IgD-negative memory B cell (primary cell): ENCODE measurements at regions not wholly inside any gene's neighbourhood (a gene's known extent, or its start where the extent isn't known, plus 50 kb on each side); places are given as distances from the start of the nearest gene placed in this dataset.

ENCODE experiments used
- H3K27ac Mint-ChIP-seq, 3 donors: one replicate each; pipeline ENCODE4 v1.8.0; 2020 to 2022; ENCODE audit warnings: mild to moderate bottlenecking in 3 of 3, mixed read lengths in 3 of 3, moderate library complexity in 1 of 3
- H3K27me3 Mint-ChIP-seq: one replicate; pipeline ENCODE4 v1.8.0; 2021; ENCODE audit warnings: mixed read lengths
- H3K36me3 Mint-ChIP-seq: one replicate; pipeline ENCODE4 v1.8.0; 2020; ENCODE audit warnings: mild to moderate bottlenecking, mixed read lengths
- H3K4me1 Mint-ChIP-seq, 3 donors: one replicate each; pipeline ENCODE4 v1.8.0; 2020 to 2022; ENCODE audit warnings: mixed read lengths in 3 of 3, mild to moderate bottlenecking in 1 of 3
- H3K4me3 Mint-ChIP-seq, 4 donors: one replicate each; pipeline ENCODE4 v1.8.0; 2020 to 2022; ENCODE audit warnings: mild to moderate bottlenecking in 4 of 4, mixed read lengths in 4 of 4, moderate library complexity in 3 of 4
- H3K9me3 Mint-ChIP-seq, 3 donors: one replicate each; pipeline ENCODE4 v1.8.0; 2020 to 2021; ENCODE audit warnings: mixed read lengths in 3 of 3, mild to moderate bottlenecking in 1 of 3

- H3K9me3 Mint-ChIP-seq = peaks cover 0 to 2% (median 0%) of the 10 kb centered on the region in 3 donors
Observed at GRCh38 chr2:181366675-181367175, 90.5 kb upstream of the ITGA4 start.

GRCh38 chr2:181367411-181367810 is 89.8 kb upstream of the ITGA4 start:
- Mint-ChIP-seq H3K9me3 (peaks cover 0 to 2% (median 0%) of the 10 kb centered on the region in 3 donors), H3K36me3 (peaks cover 5% of the 10 kb centered on the region), H3K27me3 (no peaks in the 10 kb centered on the region), H3K4me3 (no peak overlapping the region), H3K4me1 (peaks cover 13 to 21% (median 16%) of the 10 kb centered on the region in 3 donors), H3K27ac (no peak overlapping the region)

More at GRCh38 chr2:181366675-181367175, 90.5 kb upstream of the ITGA4 start:
- H3K4me3 Mint-ChIP-seq = peak overlapping the region in 1 of 4 donors; percentile 70
- H3K4me1 Mint-ChIP-seq = peaks cover 13 to 18% (median 17%) of the 10 kb centered on the region in 3 donors
- H3K36me3 Mint-ChIP-seq = peaks cover 8% of the 10 kb centered on the region
- peak overlapping the region in 1 of 3 donors; percentile 25 for H3K27ac Mint-ChIP-seq
- no peaks in the 10 kb centered on the region for H3K27me3 Mint-ChIP-seq

- H3K36me3 Mint-ChIP-seq = peaks cover 5% of the 10 kb centered on the region
- no peak overlapping the region for H3K27ac Mint-ChIP-seq
- H3K9me3 Mint-ChIP-seq = peaks cover 0 to 2% (median 0%) of the 10 kb centered on the region in 3 donors
- H3K27me3 Mint-ChIP-seq = no peaks in the 10 kb centered on the region
- H3K4me3 Mint-ChIP-seq = no peak overlapping the region
- peaks cover 9 to 20% (median 16%) of the 10 kb centered on the region in 3 donors for H3K4me1 Mint-ChIP-seq
Observed at GRCh38 chr2:181367906-181368435, 89.2 kb upstream of the ITGA4 start.

- no peaks in the 10 kb centered on the region for H3K9me3 Mint-ChIP-seq
- no peaks in the 10 kb centered on the region for H3K27me3 Mint-ChIP-seq
- H3K4me1 Mint-ChIP-seq = peaks cover 17 to 21% (median 21%) of the 10 kb centered on the region in 3 donors
- peaks cover 5% of the 10 kb centered on the region for H3K36me3 Mint-ChIP-seq
- no peak overlapping the region for H3K27ac Mint-ChIP-seq
- H3K4me3 Mint-ChIP-seq = no peak overlapping the region
Observed at GRCh38 chr2:181370126-181370525, 87.1 kb upstream of the ITGA4 start.

GRCh38 chr2:181371195-181371594 is 86.0 kb upstream of the ITGA4 start:
- Mint-ChIP-seq H3K27me3 (no peaks in the 10 kb centered on the region), H3K4me3 (no peak overlapping the region), H3K9me3 (no peaks in the 10 kb centered on the region), H3K36me3 (peaks cover 3% of the 10 kb centered on the region), H3K27ac (no peak overlapping the region), H3K4me1 (peaks cover 22 to 31% (median 29%) of the 10 kb centered on the region in 3 donors)

- Mint-ChIP-seq H3K36me3 (peaks cover 3% of the 10 kb centered on the region), H3K4me1 (peaks cover 27 to 35% (median 34%) of the 10 kb centered on the region in 3 donors), H3K9me3 (peaks cover 0 to 2% (median 0%) of the 10 kb centered on the region in 3 donors), H3K27ac (no peak overlapping the region), H3K27me3 (no peaks in the 10 kb centered on the region), H3K4me3 (no peak overlapping the region)
Observed at GRCh38 chr2:181371782-181372645, 85.2 kb upstream of the ITGA4 start.

- no peaks in the 10 kb centered on the region for H3K27me3 Mint-ChIP-seq
- H3K27ac Mint-ChIP-seq = no peak overlapping the region
- peaks cover 0 to 2% (median 0%) of the 10 kb centered on the region in 3 donors for H3K9me3 Mint-ChIP-seq
- H3K4me1 Mint-ChIP-seq = peaks cover 28 to 37% (median 35%) of the 10 kb centered on the region in 3 donors
- no peak overlapping the region for H3K4me3 Mint-ChIP-seq
- H3K36me3 Mint-ChIP-seq = peaks cover 3% of the 10 kb centered on the region
Observed at GRCh38 chr2:181372646-181373040, 84.5 kb upstream of the ITGA4 start.

- H3K4me3 Mint-ChIP-seq = peak overlapping the region in 3 of 4 donors; percentile 2 to 52 (median 34)
Observed at GRCh38 chr2:181374781-181375675, 82.2 kb upstream of the ITGA4 start.

GRCh38 chr2:181376442-181376841 is 80.7 kb upstream of the ITGA4 start:
- H3K36me3 Mint-ChIP-seq = no peaks in the 10 kb centered on the region
- peaks cover 32 to 39% (median 34%) of the 10 kb centered on the region in 3 donors for H3K4me1 Mint-ChIP-seq
- H3K4me3 Mint-ChIP-seq = peak overlapping the region in 2 of 4 donors; percentile 2 to 77
- no peak overlapping the region for H3K27ac Mint-ChIP-seq
- peaks cover 0 to 2% (median 0%) of the 10 kb centered on the region in 3 donors for H3K9me3 Mint-ChIP-seq
- H3K27me3 Mint-ChIP-seq = no peaks in the 10 kb centered on the region

More at GRCh38 chr2:181374781-181375675, 82.2 kb upstream of the ITGA4 start:
- peaks cover 0 to 2% (median 0%) of the 10 kb centered on the region in 3 donors for H3K9me3 Mint-ChIP-seq
- peaks cover 32 to 39% (median 36%) of the 10 kb centered on the region in 3 donors for H3K4me1 Mint-ChIP-seq
- H3K27ac Mint-ChIP-seq = no peak overlapping the region
- H3K27me3 Mint-ChIP-seq = no peaks in the 10 kb centered on the region
- H3K36me3 Mint-ChIP-seq = no peaks in the 10 kb centered on the region

GRCh38 chr2:181376999-181377398 is 80.2 kb upstream of the ITGA4 start:
- H3K36me3 Mint-ChIP-seq = no peaks in the 10 kb centered on the region
- H3K4me3 Mint-ChIP-seq = no peak overlapping the region
- peaks cover 0 to 2% (median 0%) of the 10 kb centered on the region in 3 donors for H3K9me3 Mint-ChIP-seq
- peaks cover 29 to 39% (median 30%) of the 10 kb centered on the region in 3 donors for H3K4me1 Mint-ChIP-seq
- H3K27ac Mint-ChIP-seq = no peak overlapping the region
- no peaks in the 10 kb centered on the region for H3K27me3 Mint-ChIP-seq

- H3K4me1 Mint-ChIP-seq = peaks cover 23 to 34% (median 26%) of the 10 kb centered on the region in 3 donors
- no peak overlapping the region for H3K4me3 Mint-ChIP-seq
- no peaks in the 10 kb centered on the region for H3K27me3 Mint-ChIP-seq
- H3K9me3 Mint-ChIP-seq = peaks cover 0 to 2% (median 0%) of the 10 kb centered on the region in 3 donors
- H3K36me3 Mint-ChIP-seq = no peaks in the 10 kb centered on the region
- H3K27ac Mint-ChIP-seq = no peak overlapping the region
Observed at GRCh38 chr2:181378491-181378890, 78.7 kb upstream of the ITGA4 start.

- H3K4me3 Mint-ChIP-seq = no peak overlapping the region
- no peaks in the 10 kb centered on the region for H3K36me3 Mint-ChIP-seq
- peaks cover 0 to 3% (median 0%) of the 10 kb centered on the region in 3 donors for H3K9me3 Mint-ChIP-seq
- no peaks in the 10 kb centered on the region for H3K27me3 Mint-ChIP-seq
- H3K27ac Mint-ChIP-seq = no peak overlapping the region
- peaks cover 11 to 17% (median 14%) of the 10 kb centered on the region in 3 donors for H3K4me1 Mint-ChIP-seq
Observed at GRCh38 chr2:181380581-181380980, 76.6 kb upstream of the ITGA4 start.

GRCh38 chr2:181384923-181385322 is 72.3 kb upstream of the ITGA4 start:
- Mint-ChIP-seq H3K9me3 (peaks cover 0 to 1% (median 0%) of the 10 kb centered on the region in 3 donors), H3K27me3 (no peaks in the 10 kb centered on the region), H3K4me3 (peak overlapping the region in 1 of 4 donors; percentile 32), H3K4me1 (peaks cover 2 to 4% (median 3%) of the 10 kb centered on the region in 3 donors), H3K36me3 (no peaks in the 10 kb centered on the region), H3K27ac (no peak overlapping the region)

GRCh38 chr2:181389524-181389923 is 67.7 kb upstream of the ITGA4 start:
- no peak overlapping the region for H3K4me3 Mint-ChIP-seq
- H3K4me1 Mint-ChIP-seq = peaks cover 8 to 14% (median 11%) of the 10 kb centered on the region in 3 donors
- no peaks in the 10 kb centered on the region for H3K36me3 Mint-ChIP-seq
- H3K27me3 Mint-ChIP-seq = no peaks in the 10 kb centered on the region
- H3K9me3 Mint-ChIP-seq = no peaks in the 10 kb centered on the region
- H3K27ac Mint-ChIP-seq = no peak overlapping the region
